Astrocyte (in vitro differentiated cells and primary cell): ENCODE measurements at regions not wholly inside any gene's neighbourhood (a gene's known extent, or its start where the extent isn't known, plus 50 kb on each side); places are given as distances from the start of the nearest gene placed in this dataset.

Source experiments
- DNase-seq: peaks from one replicate; pipeline ENCODE4 v3.0.0-alpha.2; 2010; ENCODE audit warnings: low read depth
- FAIRE-seq: peaks from 2 replicates; lab custom pipeline; 2011; peaks lifted over from hg19 to GRCh38; lab: Jason Lieb, UNC
- H2AFZ ChIP-seq: 2 replicates; pipeline ENCODE4 v1.6.0; 2012; ENCODE audit warnings: low read depth, low read length, inconsistent platforms
- H3K27ac ChIP-seq: 2 replicates; pipeline ENCODE4 v1.5.1; 2011; ENCODE audit warnings: low read depth, low read length, inconsistent platforms
- H3K27me3 ChIP-seq: 2 replicates; pipeline ENCODE4 v1.6.0; 2011; ENCODE audit warnings: low read length, inconsistent platforms; ENCODE audit not compliant: insufficient read depth
- H3K36me3 ChIP-seq: 2 replicates; pipeline ENCODE4 v1.5.1; 2011; ENCODE audit warnings: low read length, inconsistent platforms; ENCODE audit not compliant: insufficient read depth
- H3K4me1 ChIP-seq: 2 replicates; pipeline ENCODE4 v1.5.1; 2011; ENCODE audit warnings: low read length, inconsistent platforms; ENCODE audit not compliant: insufficient read depth
- H3K4me2 ChIP-seq: 2 replicates; pipeline ENCODE4 v1.6.0; 2012; ENCODE audit warnings: low read length, inconsistent platforms
- H3K4me3 ChIP-seq: 2 replicates; pipeline ENCODE4 v1.5.1; 2011; ENCODE audit warnings: low read depth, mild to moderate bottlenecking, low read length, inconsistent platforms; ENCODE audit not compliant: insufficient read depth
- H3K79me2 ChIP-seq: 2 replicates; pipeline ENCODE4 v1.6.0; 2012; ENCODE audit warnings: mild to moderate bottlenecking, low read length, inconsistent platforms; ENCODE audit not compliant: insufficient read depth
- H3K9ac ChIP-seq: 2 replicates; pipeline ENCODE4 v1.6.0; 2012; ENCODE audit warnings: mild to moderate bottlenecking, low read length, inconsistent platforms
- H3K9me3 ChIP-seq: 2 replicates; pipeline ENCODE4 v1.5.1; 2012; ENCODE audit warnings: low read depth, mild to moderate bottlenecking, low read length, inconsistent platforms; ENCODE audit not compliant: insufficient read depth
- H4K20me1 ChIP-seq: 2 replicates; pipeline ENCODE4 v1.6.0; 2012; ENCODE audit warnings: low read length, inconsistent platforms; ENCODE audit not compliant: insufficient read depth
- H3K27ac Mint-ChIP-seq: one replicate; pipeline ENCODE4 v1.8.0; 2021; ENCODE audit warnings: mild to moderate bottlenecking, mixed read lengths; ENCODE audit not compliant: unreplicated experiment
- H3K27me3 Mint-ChIP-seq: one replicate; pipeline ENCODE4 v1.8.0; 2021; ENCODE audit warnings: low read depth, mixed read lengths; ENCODE audit not compliant: unreplicated experiment
- H3K36me3 Mint-ChIP-seq: one replicate; pipeline ENCODE4 v1.8.0; 2021; ENCODE audit warnings: low read depth, mixed read lengths; ENCODE audit not compliant: unreplicated experiment
- H3K4me1 Mint-ChIP-seq: one replicate; pipeline ENCODE4 v1.8.0; 2021; ENCODE audit warnings: low read depth, mixed read lengths; ENCODE audit not compliant: unreplicated experiment
- H3K4me3 Mint-ChIP-seq: one replicate; pipeline ENCODE4 v1.8.0; 2021; ENCODE audit warnings: mild to moderate bottlenecking, moderate library complexity, mixed read lengths; ENCODE audit not compliant: unreplicated experiment
- H3K9me3 Mint-ChIP-seq: one replicate; pipeline ENCODE4 v1.8.0; 2021; ENCODE audit warnings: mild to moderate bottlenecking, mixed read lengths; ENCODE audit not compliant: unreplicated experiment
- CTCF ChIP-seq: IDR thresholded peaks from 2 replicates; pipeline ENCODE4 v1.5.1; 2011; ENCODE audit warnings: low read depth, mild to moderate bottlenecking, inconsistent platforms, low read length, moderate library complexity; ENCODE audit not compliant: insufficient read depth
- EZH2 ChIP-seq: IDR thresholded peaks from 2 replicates; pipeline ENCODE4 v1.6.1; 2012; ENCODE audit warnings: mild to moderate bottlenecking, low read length, inconsistent platforms; ENCODE audit not compliant: insufficient read depth

DNA sequence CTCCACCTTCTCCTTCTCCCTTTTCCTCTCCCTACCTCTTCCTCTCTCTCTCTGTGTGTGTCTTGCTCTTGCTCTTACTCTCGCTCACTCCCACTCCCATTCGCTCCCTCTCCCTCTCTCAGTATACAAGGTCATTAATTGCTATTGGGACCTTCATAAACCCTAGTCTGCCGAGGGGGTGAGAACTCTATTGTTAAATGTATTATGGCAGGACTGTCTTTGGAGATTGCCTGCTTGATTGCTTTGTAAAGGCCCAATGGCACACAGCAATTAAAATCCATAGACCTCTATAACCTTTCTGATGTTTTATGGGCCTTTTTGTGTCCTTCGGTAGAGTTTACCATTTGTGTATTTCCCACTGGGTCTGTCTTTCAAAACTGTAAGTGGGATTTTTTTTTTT is 465.9 kb downstream of the ANXA1 start:
- H3K9me3 Mint-ChIP-seq: no peaks in the 10 kb centered on the region
- H3K4me3 ChIP-seq: no peak overlapping the region
- H3K36me3 ChIP-seq: no peaks in the 10 kb centered on the region
- H3K79me2 ChIP-seq: no peaks in the 10 kb centered on the region
- H3K27ac Mint-ChIP-seq: no peak overlapping the region
- peaks cover 9% of the 10 kb centered on the region for H3K4me1 Mint-ChIP-seq
- no peaks in the 10 kb centered on the region for H3K27me3 Mint-ChIP-seq
- H3K36me3 Mint-ChIP-seq: no peaks in the 10 kb centered on the region
- no peaks in the 10 kb centered on the region for H3K27me3 ChIP-seq
- FAIRE-seq: no peak
- no peak overlapping the region for H3K9ac ChIP-seq
- no peak overlapping the region for H2AFZ ChIP-seq
- no peaks in the 10 kb centered on the region for H4K20me1 ChIP-seq
- TF ChIP-seq CTCF (no peak), EZH2 (no peak)
- H3K9me3 ChIP-seq: no peaks in the 10 kb centered on the region
- no peak for DNase-seq
- no peak overlapping the region for H3K4me2 ChIP-seq
- no peak overlapping the region for H3K4me3 Mint-ChIP-seq
- no peak overlapping the region for H3K27ac ChIP-seq
- no peaks in the 10 kb centered on the region for H3K4me1 ChIP-seq

GRCh38 chr9:73640971-73641370 is 489.3 kb downstream of the ANXA1 start:
- Mint-ChIP-seq H3K9me3 (no peaks in the 10 kb centered on the region), H3K27ac (no peak overlapping the region)

More at GRCh38 chr9:73640971-73641370, 489.3 kb downstream of the ANXA1 start:
- TF ChIP-seq EZH2 (no peak), CTCF (no peak)
- H3K36me3 ChIP-seq: no peaks in the 10 kb centered on the region
- DNase-seq: no peak
- Mint-ChIP-seq H3K27me3 (no peaks in the 10 kb centered on the region), H3K4me1 (no peaks in the 10 kb centered on the region), H3K4me3 (no peak overlapping the region), H3K36me3 (no peaks in the 10 kb centered on the region)
- no peaks in the 10 kb centered on the region for H3K27me3 ChIP-seq
- no peaks in the 10 kb centered on the region for H4K20me1 ChIP-seq
- no peak overlapping the region for H2AFZ ChIP-seq
- peaks cover 5% of the 10 kb centered on the region for H3K4me1 ChIP-seq
- H3K9ac ChIP-seq: no peak overlapping the region
- no peak overlapping the region for H3K27ac ChIP-seq
- no peaks in the 10 kb centered on the region for H3K79me2 ChIP-seq
- no peak overlapping the region for H3K4me2 ChIP-seq
- no peak for FAIRE-seq
- no peak overlapping the region for H3K4me3 ChIP-seq
- H3K9me3 ChIP-seq: no peaks in the 10 kb centered on the region
